ENCODE measurements at regions not wholly inside any gene's neighbourhood (a gene's known extent, or its start where the extent isn't known, plus 50 kb on each side); places are given as distances from the start of the nearest gene placed in this dataset.

DNA sequence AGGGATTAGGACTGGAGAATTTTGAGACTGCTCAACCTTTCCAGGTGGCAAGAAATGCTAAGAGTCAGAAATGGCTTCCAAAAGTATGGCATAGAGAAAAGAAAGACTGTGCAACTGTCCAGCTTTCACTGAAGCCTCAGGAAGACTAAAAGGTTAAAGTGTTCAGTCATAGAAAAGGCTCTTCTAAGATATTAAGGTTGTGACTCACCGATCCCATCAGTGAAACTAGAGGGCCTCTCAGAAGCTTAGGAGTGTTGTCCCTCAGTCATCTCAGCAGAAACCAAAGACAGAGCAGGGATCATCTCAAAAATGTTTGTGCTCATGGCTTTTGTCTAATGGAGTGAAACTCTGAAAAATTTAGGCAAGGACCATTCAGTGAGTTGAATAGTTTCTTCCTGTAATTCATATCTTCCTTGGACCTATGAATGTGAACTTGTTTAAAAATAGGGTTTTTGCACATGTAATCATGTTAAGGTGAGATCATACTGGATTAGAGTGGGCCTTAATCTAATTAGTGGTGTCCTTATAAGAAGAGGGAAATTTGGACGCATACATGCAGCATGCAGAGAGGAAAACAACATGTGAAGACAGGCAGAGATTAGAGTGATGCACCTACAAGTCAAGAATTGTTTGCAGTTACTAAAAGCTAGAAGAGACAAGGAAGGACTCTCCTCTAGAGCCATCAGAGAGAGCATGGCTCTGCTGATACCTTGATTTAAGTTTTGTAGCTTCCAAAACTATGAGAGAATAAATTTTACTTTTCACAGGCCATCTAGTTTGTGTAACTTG lies 71.3 kb downstream of the RPE65 start:
- no peak for DNase-seq

DNA sequence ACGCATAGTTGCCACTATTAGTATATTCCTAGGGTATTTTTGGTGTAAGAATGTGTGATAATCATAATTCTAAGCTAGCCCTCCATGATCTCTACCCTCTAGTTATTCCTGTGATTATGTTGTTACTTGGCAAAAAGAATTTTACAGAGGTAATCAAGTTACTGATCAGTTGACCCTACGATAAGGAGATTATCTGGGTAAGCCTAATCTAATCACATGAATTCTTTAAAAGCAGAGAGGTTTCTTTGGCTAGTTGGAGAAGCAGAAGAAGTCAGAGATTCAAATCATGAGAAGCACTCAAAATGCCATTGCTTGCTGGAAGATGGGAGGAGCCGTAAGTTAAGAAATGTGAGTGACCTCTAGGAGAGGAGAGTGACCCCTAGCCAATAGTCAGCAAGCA lies 72.7 kb downstream of the RPE65 start:
- DNase-seq, result no peak

DNA sequence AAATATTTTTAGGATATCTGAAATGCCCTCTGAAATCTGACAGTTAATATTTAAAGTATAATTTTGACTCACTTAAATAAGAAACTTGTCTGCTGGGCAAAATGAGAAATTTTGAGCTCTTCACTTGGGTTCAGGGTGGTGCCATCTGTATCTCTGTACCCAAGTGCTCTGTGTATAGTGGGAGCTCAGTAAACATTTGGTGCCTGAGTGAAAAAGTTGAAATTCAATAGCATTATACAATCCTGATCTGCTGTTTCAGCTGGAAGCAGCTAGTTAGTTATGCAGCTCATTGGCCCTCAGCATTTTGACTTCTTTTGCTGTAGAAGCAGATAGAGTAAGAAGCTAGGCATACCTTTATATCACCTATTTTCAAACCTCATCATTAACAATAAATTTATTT lies 73.3 kb downstream of the RPE65 start:
- no peak for DNase-seq

DNA sequence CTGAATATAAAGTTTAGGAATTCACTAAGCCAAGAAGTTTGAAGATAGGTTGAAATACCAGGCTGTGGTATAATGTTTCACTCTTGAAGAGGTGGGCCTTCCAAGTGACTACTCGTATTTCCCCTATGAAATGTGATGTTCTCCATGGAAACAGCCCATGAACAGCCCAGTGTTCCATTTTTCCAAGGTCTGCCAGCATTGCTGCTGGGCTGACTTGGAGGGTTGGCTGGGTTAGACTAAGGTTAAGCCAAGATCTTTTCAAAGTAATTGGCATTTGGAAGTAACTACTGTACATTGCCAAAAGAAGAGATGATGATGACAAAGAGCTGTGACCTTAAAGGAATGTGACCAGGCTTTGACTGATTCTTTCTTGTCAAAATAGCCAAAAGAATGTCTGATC lies 73.8 kb downstream of the RPE65 start:
- no peak for DNase-seq

DNA sequence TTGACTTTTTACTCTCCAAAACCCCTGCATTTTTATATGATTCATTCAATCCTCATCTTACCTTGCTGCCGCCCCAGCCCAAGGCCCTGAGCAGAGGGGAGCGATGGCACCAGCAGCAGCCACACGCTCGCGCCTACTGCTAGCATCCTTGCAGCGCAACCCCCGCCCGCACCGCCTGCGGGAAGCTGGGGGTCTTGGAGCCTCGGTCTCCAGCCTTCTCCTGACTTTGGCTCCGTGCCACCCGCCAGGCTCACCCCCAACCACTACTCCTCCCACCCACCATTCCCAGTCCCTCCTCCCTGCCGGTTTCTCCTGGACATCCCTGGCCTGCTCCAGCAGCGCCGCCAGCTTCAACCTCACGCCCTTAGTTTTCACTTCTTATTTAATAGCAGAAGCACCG lies 76.6 kb downstream of the RPE65 start:
- no peak for DNase-seq

DNA sequence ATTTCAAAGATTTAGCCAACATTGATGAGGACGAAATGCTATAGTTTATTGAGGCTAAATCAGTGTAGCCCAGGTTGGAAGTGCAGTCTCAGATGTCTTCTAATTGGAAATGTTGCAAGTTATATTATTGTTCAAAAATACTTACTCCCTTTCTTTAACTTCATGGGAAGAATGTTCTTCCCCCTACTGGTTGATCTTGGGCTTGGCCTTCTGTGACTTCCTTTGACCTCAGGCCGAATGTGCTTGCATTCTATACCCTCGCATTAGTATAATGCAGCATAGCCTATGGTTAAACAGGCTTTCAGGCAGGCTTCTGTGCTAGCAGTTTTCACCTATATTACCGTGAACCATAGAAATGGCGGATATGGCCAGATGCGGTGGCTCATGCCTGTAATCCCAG lies 77.3 kb downstream of the RPE65 start:
- DNase-seq, result no peak

DNA sequence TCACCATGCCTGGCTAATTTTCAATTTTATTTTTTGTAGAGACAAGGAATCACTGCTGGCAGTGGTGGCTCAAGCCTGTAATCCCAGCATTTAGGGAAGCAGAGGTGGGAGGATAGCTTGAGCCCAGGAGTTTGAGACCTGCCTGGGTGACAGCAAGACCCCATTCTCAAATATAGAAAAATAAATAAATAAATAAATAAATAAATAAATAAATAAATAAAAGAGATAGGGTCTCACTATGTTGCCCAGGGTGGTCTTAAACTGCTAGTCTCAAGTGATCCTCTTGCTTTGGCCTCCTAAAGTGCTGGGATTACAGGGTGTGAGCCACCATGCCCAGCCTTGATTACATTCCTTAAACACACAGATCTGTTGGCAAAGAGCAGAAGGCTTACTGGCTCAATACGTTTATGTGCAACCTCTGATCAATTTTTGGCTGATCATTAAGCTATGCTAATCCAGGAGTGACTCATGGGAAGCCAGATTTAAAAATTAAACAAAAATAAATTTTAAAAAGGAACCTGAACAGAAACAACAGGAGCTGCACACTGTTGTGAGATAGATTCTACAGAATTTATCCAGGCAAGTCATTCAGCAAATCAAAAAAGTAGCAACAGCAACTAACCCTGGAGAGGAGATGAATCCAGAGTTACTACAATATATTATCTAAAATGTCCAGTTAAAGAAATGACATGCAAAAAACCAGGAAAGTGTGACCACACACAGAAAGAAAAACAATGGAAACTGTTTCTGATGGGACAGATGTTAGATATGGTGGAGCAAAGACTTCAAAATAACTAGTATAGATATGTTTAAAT lies 79.4 kb downstream of the RPE65 start:
- DNase-seq, result no peak

DNA sequence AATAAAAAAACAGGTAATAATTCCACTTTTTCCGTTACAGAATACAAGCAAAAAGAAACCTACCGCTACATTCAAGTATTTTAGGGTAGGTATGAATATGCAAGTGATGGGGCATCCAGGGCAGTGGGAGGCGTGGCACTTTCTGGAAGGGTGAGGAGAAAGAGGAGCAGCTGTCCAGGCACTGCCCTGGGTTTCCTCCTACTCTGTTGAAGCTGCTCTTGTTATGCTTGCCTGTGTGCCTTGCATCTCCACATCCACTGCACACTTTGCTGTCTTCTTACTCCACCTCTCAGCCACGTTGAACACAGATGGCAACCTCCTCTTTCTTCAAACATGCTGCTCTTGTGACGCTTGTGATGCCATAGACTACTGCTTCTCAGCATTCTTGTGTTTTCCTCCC lies 83.2 kb downstream of the RPE65 start:
- DNase-seq, result no peak

DNA sequence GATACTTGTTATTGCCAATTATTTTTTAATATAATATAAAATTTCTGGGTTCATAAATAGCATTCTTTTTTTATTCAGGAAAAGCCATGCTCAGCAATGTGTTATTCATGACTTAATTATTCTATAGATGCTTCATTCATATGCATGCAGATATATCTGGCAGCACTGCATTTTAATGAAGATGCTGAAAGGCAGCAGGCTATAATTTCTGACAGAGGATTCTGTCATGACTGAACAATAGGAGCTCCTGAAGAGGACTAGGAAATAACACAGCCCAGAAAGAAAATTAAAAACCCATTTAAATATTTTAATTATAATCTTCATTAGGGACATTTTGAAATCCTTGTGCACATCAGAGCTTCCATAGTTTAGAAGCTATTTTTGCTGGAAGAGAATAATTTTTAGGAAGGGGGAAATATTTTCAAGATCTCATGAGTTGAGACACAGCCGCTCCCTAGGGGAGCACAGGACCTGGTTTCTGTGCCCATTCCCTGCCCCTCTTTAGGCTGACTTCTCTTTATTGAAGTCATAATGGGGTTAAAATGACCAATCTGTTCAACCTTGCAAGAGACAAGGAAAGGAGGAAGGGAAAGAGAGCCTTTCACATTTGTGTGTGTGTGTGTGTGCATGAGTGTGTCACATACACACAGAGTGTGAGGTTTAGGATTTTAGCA lies 83.9 kb downstream of the RPE65 start:
- DNase-seq, result no peak

DNA sequence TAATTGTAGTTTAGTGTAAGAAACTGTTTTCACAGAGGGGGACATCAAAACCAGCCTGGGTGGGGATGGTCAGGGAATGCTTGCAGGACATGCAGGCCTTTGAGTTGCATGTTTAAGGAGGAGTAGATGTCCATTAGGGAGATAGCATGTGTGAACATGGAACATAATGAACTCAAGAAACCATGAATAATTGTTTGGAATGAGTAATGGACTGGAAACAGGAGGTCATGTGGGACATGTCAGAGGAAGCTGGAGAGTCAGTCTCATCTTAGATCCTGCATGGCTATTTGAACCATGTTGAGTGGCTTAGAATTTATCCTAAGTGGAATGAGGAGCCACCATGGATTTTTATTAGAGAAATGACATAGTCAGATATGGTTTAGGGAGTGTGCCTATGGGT lies 86.4 kb downstream of the RPE65 start:
- DNase-seq, result no peak

DNA sequence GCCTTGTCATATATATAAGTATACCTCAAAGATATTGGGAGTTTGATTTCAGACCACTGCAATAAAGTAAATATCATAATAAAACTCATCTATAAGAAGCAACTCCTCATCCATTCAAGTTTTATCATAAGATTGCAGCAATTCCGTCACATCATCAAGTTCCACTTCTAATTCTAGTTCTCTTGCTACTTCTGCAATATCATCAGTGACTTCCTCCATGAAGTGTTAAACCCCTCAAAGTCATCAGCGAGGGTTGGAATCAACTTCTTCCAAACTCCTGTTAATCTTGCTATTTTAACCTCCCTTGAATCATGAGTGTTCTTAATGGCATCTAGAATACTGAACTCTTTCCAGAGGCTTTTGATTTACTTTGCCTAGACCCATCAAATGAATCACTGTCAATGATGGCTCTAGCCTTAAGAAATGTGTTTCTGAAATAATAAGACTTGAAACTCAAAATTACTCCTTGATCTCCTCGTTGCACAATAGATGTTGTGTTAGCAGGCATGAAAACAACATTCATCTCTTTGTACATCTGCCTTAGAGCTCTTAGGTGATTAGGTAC lies 88.3 kb downstream of the RPE65 start:
- no peak for DNase-seq

DNA sequence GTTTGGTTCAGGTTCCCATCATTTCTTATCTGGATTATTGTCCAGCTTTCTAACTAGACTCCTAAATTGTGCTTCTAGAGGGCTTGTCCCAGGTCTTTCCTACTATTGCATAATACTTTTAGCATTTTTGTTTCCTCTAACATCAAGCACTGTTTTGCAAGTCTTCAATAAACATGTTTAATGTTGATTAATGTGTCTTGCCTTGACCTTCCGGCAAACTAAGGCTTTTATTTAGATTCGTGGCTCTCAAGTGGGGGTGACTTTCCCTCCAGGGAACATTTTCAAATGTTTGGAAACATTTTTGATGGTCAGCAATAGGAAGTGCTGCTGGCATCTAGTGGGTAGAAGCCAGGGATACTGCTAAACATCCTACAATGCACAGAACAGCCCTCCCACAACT lies 90.7 kb downstream of the RPE65 start:
- no peak for DNase-seq

DNA sequence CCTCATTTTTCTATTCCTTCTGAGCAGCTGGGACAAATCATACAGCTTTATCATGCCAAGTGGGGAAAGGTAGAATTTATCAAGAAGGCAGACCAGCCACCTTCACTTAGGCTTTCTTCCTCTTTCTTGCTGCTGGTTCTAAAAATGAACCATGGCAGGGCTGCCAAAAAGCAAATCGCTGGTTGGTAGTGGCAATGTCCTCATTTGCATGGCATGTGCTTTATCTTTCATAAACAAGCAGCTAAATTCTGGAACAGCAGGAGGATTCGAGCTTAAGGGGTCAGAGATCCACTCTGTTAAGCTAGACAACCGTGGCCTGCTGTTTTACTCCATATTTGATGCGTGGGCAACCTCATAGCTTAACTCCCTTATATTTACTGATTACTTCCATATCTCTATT lies 91.3 kb downstream of the RPE65 start:
- DNase-seq, result no peak

DNA sequence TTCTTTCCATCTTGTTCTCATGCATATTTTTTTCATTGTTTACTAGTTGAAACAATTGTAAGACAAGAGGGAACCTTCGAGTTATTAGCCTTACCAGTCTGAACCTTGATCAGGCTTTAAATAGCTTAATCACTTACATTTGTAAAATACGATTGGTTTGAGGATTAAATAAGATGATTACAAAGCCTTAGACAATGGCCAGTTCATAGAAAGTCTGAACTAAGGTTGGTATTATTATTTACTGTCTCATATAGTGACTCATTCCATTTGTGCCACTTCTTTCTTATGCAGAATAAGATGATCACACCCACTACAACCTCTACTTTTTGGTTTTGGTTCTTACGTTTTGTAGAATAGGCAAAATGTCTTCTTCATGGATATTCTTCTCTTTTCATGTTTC lies 94.1 kb downstream of the RPE65 start:
- no peak for DNase-seq

DNA sequence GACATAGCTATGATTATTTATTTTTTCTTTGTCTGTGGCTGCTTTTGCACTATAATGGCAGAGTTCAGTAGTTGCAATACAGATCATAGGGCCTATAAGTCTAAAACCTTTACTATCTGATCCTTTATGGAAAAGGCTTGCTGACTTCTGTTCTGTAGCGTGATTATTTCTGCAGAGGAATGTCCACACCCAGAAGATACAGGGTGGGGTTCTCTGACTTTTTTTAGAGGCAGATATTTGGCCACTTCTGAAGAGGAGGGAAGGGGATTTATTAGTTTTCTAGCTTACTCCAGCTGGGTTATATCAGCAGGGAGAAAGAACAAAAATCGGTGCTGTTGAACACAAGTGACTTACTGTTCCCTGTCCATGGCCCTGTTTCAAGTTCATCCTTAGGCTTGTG lies 97.6 kb downstream of the RPE65 start:
- DNase-seq, result no peak

DNA sequence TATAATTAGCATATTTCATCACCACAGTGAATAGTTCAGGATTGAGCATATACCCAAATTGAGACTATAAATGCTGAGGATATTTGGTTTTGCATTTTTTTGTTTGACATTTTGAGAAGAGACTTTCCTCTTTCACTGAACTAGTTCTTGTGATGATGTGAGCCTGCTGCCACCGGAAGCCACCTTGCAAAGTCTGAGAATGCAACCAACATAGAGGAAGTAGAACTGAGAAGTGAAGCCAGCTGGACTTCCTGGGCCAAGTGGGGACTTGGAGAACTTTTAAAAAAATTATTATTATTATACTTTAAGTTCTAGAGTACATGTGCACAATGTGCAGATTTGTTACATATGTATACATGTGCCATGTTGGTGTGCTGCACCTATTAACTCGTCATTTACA lies 102.3 kb downstream of the RPE65 start:
- DNase-seq, result no peak

DNA sequence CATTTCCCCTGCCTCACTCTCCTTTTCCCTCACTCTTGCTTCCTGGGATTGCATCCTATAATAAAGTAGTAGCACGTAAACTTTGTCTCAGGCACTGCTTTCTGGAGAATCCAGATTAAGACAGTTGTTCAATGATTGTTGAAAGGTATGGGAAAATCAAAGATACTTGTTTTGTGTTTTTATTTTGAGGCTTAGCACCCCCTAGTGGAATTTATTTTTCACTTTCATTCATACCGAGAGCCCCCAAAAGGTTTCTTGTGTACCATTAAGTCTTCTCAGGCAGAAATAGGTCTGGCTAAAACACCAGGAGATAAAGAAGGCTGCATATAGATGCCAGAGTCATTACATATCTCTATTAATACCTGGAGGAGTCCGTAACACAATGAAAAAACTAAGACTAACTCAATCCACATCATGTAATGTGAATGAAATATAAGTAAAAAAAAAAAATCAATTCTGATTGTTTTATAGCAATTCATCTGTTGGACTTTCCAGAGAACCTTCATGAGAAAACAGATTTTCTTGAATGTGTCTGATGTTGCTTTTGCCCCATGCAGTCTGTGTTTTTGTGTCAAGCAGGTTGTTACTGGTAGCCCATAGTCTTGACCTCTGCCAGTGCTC lies 103.5 kb downstream of the RPE65 start:
- DNase-seq, result no peak

DNA sequence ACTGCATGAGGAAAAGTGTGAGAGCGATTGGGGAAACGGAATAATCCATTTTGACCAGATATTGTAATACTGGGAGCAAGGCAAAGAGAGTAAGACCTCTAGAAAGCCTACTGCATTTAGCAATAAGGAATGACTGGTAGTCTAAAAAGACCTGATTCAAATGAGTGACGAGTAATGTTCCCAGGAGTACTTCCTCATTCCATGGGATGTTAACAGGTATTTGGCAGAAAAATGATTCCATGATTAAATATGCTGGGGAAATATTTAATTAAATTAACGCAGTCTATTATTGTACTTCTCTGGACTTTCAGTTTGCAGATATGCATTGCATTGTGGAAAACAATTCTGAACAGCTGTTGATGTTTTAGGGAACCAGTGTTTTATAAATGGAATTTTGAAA lies 105.5 kb downstream of the RPE65 start:
- no peak for DNase-seq

DNA sequence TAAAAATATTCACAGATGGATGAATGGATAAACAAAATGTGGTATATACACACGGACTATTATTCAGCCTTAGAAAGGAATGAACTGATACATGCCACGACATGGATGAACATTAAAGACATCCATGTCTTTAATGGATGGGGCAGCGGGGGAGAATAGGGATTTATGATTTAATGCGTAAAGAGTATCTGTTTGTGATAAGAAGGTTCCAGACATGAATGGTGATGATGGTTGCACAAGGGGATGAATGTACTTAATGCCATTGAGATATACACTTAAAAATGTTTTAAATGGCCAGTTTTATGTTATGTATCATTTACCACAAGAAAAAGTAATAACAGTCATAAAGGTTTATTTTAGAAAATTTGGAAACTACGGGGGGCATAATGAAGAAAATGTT lies 108.6 kb upstream of the WLS start:
- DNase-seq, result no peak

DNA sequence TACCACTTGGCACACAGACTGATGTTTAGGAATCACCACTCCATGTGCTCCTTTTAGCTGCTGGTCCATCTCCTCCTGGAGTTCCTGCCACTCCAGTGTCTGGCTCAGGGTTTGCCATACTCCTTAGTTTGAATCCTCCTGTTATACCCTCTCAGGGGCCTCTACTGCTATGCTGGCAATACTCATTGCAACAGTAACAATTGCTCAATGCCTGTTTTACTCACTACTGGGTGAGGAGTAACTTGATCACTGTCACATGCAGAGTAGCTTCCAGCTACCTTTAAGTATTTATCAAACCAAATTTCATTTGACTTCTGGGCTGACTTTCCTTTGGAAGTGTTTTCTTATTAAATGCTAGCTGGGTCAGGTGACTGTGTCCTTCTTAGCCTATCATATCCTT lies 107.2 kb upstream of the WLS start:
- no peak for DNase-seq

DNA sequence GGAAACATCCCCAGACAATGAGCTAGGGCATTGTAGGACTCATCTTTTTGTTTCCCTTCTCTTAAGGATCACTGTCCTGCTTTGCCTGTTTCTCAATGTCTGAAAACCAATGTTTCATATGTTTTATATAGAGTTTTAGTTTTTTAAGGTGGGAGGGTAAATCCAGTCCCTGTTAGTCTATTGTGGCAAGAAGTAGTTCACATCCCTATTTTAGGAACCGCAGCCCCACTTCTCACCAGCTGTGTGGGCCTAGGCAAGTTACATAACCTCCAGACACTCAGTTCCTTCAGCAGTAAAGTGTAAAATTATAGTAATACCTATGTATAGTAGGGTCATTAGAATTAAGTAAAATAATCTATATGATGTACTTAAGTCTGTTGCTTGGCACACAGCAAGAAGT lies 105.8 kb upstream of the WLS start:
- DNase-seq, result no peak

DNA sequence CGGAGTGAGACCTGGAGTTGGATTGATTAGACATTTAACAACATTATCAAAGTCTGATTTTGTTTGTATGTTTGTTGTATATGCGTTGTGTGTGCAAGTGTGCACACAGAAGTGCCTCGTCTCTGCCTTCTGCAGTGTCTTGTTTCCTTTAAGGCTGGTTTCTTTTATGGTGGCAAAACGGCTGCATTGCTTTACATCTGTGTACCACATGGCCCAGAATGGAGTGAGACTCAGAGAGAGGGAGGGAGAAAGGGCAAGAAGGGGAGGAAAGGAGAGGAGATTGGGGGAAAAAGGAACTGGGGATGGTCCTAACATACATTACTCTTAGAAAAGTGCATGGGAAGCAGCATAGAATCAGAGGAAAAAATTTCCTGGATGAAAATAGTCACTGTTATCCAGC lies 99.7 kb upstream of the WLS start:
- DNase-seq, result no peak
